ENCODE measurements at regions not wholly inside any gene's neighbourhood (a gene's known extent, or its start where the extent isn't known, plus 50 kb on each side); places are given as distances from the start of the nearest gene placed in this dataset.

DNA sequence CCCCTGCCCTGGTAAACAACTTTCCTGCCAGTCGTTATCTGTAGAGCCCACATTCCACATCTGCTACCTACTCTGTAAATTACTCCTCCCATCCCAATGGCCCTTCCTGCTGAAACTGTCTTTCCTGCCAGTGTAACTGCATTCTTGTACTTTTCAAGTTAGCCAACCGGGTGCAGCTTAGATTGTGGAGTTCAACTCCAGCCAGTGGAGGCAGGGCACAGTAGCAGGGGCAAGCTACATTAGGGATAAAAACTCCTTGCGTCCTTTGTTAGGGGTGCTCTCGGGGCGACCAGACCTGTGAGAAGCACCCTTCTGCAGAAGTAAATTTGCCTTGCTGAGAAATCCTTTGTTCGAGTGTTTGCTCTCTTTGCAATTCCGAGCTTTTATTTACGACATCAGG, 639.0 kb upstream of the TYRP1 start:
- TF ChIP-seq, protein P1, sequence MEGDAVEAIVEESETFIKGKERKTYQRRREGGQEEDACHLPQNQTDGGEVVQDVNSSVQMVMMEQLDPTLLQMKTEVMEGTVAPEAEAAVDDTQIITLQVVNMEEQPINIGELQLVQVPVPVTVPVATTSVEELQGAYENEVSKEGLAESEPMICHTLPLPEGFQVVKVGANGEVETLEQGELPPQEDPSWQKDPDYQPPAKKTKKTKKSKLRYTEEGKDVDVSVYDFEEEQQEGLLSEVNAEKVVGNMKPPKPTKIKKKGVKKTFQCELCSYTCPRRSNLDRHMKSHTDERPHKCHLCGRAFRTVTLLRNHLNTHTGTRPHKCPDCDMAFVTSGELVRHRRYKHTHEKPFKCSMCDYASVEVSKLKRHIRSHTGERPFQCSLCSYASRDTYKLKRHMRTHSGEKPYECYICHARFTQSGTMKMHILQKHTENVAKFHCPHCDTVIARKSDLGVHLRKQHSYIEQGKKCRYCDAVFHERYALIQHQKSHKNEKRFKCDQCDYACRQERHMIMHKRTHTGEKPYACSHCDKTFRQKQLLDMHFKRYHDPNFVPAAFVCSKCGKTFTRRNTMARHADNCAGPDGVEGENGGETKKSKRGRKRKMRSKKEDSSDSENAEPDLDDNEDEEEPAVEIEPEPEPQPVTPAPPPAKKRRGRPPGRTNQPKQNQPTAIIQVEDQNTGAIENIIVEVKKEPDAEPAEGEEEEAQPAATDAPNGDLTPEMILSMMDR (IDR thresholded peaks at IDR 0.05): no peak
- TF ChIP-seq POLR2A (IDR thresholded peaks at IDR 0.05) (no peak), EP300 (IDR thresholded peaks at IDR 0.05) (no peak)

All from gastroesophageal sphincter (tissue), 3 donors.